NCI-H510A (cell line): ENCODE measurements at regions not wholly inside any gene's neighbourhood (a gene's known extent, or its start where the extent isn't known, plus 50 kb on each side); places are given as distances from the start of the nearest gene placed in this dataset.

ENCODE experiments used
- DNase-seq: peaks from one replicate; lab custom pipeline; 2025; lab: John Stamatoyannopoulos, UW

DNA sequence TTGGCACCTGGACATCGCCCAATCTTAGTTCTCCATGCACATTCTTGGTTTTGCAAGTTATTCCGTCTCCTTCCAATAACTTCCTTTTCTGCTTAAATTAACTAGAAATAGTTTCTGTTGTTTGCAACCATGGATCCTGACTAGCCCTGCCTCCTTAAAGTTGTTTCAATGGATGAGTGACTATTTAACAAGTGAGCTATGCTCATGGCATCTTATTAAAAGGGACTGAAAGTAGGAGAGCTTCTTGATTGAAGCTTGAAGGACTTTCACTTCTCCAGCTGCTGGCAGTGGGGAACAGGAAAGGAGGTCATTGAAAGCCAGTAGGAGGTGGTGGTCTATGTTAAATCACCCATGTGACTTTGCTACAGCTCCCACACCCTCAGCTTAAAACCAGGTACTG is 466.8 kb downstream of the ARHGEF28 start:
- DNase-seq: no peak

DNA sequence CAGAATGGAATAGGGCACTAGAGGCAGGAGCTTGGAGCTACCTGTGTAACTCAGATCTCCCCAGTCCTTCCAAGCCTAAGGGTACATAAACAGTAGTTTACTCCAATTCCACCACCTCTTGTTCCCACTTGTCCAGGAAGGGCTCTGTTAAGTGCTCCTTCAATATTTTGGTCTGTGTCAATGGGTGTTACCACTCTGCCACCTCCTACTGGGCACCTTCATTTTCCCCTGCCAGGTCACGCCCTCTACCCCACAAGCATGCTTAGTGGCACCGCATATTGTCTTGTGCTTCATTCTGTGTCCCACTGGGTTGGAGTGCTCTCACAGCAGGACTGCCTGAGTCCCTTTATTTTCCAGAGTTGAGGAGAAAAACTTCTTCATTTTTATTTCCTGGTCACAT is 459.8 kb downstream of the ARHGEF28 start:
- no peak for DNase-seq

DNA sequence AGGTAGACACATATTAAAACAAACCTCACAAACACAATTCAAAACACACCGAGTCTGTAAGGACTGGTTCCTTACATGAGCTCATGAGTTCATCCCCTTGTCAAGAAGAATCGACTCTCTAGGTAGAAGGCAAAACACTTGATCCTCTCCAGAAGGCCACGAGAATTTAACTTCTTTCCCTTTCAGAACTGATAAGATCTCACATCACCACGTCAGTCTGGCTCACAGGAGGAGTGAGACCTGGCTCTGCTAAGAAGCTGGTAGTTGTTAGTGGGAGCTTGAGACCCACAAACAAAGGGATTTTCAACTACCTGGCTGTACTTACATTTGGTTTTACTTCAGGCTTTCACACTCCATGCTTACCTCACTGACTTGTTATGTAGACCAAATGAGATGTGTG is 459.2 kb downstream of the ARHGEF28 start:
- no peak for DNase-seq

DNA sequence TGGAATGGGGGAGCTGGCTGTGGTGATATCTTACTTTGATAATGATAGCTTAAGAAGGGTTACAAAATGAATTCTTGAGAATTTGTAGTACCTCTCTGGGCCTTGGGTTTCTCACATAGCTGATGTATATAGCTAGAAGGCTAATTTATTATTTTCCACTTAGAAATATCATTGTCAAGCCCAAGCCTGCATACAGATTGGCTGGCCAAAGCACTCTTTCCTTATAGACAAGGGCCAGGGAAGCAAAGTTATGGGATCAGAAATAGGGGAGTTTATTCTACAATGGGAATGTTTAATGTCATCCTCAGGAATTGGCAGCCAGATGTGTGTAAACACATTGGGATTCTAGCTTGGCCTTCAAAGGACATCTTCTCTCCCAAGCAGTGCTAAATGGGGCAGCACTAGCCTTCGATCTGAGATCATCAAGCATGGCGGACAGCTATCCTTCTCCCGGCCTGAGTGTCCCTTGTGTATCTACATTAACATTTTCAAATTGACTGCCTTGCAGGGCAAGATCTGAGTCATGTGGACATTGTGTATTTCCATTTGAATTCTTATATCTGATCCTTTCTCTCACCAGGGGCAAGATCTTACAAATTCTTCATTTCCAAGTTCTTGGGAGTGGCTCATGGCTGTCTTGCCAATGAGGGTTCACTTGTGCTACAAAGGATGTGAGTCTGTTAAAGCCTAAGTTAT is 457.2 kb downstream of the ARHGEF28 start:
- DNase-seq: no peak

DNA sequence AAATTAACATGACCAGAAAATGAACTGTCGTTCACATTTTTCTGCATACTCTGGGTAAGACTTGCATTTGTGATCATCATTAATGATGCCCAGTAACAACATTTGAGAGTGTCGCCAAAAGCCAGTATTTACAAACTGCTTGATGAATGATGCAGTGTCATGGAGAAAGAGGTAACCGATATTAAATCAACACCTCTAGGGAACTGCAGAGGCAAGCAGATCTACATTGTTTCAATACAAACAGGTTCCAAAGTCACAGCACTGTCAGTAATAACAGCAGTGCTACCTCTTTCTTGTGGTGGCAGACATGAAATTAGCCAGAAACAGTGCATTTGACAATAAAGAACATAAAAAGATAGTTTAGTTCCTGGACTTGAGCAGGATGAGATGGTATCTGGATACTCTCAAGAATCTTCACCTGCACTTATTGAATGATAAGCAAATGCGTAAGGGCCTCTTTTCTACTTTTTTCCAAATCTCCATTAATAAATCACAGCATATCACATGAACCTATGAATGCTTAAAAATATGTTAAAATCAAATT is 456.6 kb downstream of the ARHGEF28 start:
- DNase-seq: no peak

DNA sequence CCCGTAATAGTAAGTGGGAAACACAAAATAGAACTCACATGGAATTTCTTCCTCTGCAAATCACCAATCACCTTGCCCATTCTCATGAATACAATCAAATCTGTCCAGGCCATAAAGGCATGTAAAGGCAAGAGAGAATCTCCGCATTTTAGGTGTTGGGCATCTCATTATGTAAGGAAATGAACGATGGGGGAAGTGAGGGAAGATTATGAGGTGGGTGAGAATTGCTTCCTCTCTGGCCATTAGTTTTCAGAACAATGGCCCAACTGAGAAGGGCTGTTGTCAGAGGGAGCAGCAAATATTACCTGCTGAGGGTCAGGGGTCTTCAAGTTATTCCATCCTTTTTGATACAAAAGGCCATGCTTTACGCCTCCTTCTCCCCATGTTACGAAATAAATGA is 455.1 kb downstream of the ARHGEF28 start:
- DNase-seq: no peak

DNA sequence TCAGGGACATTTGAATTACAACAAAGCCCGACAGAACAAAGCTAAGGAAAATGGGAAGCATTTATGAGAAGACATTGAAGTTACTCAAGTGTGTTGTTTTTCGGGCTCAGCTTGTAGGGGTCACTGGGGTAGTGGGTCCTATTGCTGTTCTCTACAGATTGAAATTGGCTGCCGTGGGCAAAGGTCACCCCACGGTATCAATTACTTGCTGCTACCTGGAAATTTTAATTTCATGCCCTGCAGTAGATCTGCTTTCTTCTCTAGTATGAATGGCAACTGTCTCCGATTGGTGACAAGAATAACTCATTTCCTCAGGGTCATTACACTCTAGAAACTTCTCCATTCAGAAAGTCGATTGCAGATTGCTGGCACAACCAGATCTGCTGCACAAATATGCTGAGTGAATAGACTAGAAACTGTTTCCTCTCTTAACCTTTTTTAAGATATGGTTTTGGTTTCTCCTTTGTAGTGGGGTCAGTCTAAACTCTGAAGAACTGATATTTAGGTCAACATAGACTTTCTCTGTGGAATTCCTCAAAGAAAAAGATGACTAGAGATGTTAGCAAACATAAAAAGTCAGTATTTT is 454.1 kb downstream of the ARHGEF28 start:
- no peak for DNase-seq

DNA sequence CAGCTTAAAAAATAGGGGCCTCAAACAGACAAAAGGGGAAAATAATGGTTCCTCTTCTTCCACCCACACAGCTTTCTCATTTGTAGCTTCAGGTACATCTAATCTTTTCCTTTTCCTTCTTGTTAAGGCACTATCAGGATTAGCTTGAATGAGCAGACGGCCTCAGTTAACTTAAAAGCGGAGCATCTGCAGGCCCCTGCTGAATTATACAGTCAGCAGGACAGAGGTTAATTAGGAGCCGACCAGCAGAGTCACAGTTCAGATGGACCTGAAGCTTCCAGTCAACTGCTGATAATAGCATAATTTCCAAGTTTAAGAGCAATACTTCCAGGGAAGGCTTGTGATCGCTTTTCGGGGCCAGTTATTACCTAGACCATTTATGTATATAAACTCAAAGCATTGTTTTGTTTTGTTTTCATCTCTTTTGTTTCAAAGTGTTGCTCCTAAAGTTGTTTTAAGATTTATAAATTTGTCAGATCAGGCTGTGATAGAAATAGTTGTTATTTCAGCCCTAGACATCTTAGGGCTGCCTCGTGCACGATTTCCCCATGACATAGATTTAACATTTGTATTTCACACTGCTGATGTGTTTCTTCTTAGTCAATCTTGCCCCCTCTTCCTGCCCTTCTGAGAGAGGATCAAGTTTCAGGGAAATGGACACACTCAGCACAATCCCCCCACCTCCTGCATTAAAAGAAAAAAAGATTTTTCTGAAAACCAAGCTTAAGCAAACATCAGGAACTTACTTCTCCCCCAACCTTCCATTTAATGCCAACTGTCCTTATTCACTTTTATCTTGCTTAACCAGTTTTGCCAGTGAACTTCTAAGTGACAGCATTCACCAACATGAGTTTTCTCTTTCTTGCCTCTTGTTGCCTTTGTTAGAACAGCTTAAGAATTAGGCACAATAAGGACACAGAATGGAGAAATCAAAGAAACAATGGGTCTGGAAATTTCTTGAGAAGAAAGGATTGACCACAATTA is 449.8 kb downstream of the ARHGEF28 start:
- no peak for DNase-seq

DNA sequence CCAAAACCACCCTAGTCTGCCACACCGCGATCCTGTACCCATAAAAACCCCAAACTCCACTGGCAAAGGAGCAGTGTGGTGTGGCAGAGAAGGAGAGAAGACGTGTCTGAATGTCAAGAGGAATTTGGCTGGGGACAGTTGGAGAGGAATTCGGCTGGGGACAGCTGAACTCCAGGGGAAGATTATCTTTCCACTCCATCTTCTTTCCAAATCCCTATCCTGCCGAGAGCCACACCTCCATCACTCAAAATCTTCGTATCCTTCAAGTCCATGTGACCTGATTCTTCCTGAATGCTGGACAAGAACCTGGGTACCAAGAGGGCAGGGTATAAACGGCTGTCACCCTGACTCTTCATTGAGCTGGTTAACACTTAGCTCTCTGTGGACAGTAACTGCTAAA is 448.1 kb downstream of the ARHGEF28 start:
- DNase-seq: no peak

DNA sequence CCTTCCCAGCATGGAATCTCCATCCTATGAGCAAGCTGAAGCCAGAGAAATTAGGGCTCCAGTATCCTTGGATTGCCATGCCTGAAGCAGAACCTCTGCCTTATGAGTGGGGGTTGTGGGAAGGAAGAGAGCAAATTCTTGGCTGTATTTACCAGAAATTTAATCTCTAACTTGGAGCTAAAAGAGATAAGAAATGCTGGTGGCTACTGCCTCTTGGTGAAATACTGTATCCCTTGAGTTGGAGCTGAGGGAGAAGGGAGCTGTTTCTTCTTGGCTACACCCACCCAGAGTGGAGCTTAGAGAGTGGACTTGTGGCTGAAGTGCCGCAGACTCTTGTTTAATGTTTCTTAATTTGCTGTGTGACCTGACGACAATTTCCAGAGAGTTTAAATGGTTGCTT is 447.3 kb downstream of the ARHGEF28 start:
- no peak for DNase-seq

DNA sequence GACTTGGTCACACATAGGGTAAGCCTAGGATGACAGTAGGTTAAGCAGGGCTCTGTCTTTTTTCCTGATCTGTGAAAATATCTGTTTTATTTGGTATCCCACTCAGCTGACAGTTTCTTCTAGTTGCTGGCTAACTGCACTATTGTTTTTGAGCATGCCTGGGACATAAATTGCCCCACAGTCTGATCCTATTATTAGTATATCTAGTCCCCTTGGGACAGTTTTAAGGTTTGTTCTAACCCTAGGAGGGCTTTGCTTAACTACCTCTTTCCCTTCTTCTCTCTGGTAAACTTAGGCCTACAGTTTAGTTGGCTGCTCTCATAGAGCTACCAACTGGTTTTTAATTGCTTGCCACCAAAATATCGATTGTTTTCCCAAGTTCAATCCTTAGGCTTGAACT is 446.6 kb downstream of the ARHGEF28 start:
- DNase-seq: no peak

DNA sequence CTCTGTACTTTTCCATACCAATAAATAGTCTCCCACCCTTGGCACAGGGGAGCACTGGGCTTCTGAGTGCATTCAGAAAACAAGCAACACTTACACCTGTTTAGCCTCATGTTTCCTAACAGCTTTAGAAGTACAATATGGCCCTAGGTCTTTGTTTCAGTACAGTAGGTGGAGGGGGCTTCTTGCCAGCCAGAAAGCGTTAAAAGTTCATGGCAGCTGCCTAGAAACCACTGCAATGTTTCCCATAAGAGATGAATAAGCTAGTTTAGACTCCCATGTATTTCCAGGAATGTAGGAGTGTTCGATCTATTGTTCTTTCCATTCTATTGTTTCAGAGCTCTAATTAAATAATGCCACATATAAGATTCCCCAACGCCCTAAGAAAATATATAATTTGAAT is 444.8 kb downstream of the ARHGEF28 start:
- DNase-seq: no peak

DNA sequence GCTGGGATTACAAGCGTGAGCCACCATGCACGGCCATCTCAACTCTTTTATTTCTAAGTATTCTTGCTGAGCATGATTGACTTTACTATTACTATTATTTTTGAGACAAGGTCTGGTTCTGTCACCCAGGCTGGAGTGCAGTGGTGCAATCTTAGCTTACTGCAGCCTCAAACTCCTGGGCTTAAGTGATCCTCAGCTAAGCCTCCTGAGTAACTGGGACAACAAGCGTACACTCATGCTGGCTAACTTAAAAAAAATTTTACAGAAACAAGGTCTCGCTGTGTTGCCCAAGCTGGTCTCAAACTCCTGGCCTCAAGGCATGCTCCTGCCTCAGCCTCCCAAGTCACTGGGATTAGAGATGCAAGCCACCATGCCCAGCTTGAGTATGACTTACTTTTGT is 443.7 kb downstream of the ARHGEF28 start:
- no peak for DNase-seq

DNA sequence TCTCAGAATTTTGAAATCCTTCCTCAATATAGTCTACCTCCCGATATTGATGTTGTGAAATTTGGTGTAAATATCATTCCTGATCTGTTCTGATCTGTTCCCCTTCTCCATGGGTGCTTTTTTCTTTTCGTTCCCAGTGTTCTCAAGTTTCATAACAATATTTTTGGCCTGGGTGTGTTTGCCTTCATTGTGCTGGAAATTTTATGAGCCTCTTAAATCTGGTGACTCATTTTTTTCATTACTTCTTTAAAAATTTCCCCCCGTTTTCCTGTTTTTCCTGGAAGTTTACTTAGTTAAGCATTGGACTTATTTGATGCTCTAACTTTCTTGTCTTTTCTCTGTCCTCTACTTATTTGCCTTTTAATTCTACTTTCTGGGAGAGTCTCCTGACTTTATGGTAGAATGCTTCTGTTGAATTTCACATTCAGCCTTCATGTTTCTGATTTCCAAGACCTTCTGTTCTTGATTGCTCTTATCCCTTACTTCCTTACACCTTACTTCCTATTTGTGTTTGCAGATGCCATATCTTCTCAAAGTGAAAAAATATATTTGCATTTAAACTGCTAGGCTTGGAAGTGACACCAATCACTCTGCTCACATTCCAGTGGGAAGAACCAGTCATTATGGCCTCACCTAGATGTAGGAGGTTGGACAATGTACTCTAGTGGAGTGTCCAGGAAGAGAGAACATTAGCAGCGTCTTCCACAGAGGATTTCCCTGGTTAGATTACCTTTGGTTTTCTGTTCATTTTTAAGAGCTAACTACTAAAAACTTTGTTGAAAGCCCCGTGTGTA is 441.9 kb downstream of the ARHGEF28 start:
- DNase-seq: no peak

DNA sequence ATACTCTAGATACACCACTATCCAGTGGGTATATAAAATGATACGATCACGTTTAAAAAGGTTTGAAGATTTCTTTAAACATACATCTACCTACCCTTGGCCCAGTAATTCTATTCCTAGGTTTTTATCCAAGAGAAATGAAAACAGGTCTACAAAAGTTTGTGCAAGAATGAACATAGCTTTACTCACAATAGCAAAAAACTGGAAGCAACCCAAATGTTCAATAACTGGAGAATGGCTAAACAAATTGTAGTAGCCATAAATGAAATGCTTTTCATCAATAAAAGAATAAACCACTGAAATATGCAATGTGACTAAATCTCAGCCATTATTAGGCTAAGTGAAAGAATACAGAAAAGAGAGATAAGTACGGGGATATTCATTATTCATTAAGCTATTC is 438.9 kb downstream of the ARHGEF28 start:
- no peak for DNase-seq

DNA sequence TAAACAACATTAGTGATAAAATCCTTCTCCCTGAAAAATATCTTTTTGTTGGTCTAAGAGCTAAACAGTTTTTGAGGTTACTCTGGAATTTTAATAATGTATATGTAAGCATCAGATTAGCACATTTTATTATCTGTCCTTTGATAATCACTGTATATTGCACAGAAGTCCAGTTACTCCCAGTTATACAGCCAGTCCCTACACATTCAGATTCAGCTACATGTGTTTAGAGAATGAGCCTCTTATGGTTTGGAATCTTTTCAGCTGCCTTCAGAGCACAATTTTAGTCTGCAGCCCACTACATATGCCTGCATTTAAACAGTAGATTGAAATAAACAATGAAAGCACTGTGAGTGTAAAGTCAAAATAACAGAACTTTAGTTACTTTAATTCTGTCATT is 438.2 kb downstream of the ARHGEF28 start:
- no peak for DNase-seq

DNA sequence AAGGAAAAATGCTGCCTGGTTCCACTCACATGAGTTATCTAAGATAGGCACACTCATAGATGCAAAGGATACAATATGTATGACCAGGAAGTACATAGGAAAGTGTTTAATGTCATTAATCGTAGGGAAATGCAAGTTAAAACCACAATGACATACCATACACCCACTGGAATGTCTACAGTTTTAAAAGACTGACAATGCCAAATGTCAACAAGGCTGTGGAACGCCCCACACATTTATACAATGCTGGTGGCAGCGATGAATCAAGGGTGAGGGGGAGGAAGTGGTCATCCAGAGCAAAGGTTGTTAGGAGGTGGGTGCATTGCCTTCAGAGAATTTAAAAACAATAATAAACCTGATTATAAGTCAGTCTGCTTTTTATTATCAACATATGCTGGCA is 437.8 kb downstream of the ARHGEF28 start:
- no peak for DNase-seq

DNA sequence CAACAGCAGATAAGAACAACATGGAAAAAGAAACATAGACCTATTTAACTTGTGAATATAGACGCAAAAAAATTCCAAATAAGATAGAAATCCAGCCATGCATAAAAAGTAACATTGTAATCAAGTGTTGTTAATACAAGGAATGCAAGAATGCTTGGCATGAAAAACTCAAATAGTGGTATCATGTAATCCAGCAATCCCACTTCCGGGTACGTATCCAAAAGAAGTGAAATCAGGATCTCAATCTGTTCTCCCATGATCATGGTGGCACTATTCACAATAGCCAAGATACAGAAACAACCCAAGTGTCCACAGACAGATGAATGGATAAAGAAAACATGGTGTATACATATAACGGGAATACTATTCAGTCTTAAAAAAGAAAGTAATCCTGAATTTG is 437.4 kb downstream of the ARHGEF28 start:
- DNase-seq: no peak

DNA sequence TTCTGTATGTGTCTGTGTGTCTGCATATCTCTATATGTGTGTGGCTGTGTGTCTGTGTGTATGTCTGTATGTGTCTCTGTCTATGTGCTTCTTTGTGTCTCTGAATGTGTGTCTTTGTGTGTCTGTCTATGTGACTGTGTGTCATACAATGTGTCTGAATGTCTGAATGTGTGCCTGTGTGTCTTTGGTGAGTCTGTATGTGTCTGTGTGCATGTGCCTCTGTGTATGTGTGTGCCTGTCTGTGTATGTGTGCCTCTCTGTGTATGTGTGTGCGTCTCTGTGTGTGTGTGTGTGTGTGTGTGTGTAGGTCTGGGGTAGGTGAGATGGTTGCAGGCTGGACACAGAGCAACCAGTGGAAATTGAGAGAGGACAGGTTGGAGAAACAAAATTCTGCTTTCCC is 435.3 kb downstream of the ARHGEF28 start:
- DNase-seq: no peak

DNA sequence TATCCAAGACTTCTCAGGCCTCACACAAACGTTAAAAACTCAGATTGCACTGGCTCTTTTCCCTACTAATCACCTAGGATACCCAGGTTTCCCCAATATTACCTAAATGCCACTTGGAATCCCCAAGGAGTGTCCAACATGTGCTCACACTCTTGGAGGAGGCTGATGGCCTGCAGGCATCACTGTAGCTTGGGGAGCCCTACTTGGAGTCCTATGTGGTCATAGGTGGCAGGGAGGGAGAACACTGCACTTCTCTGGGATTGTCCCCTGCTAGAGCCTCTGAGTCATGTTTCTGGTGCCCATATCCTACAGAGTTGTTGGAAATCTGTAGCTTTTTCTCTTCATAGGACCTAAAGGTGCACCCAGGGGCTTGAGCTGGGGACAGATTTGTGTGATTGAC is 433.7 kb downstream of the ARHGEF28 start:
- no peak for DNase-seq

DNA sequence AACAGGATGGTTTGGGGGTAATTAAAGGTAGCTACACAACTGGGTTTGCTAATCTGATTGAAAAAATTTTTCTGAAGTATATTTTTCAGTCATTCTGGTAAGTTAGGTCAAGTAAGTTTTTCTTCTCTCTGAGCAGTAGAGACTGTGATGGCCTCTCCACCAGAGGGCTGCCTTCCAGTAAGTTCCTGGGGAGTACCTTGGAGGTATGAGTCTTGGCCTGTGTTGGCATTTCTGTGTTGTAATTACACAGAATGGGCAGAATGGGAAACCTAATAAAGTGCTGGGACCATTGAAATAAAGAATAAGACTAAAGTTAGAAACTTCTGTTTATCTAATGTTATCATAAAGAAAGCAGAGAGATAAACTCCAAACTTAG is 430.8 kb downstream of the ARHGEF28 start:
- DNase-seq: no peak
